Neural progenitor cell (in vitro differentiated cells): ENCODE measurements at regions not wholly inside any gene's neighbourhood (a gene's known extent, or its start where the extent isn't known, plus 50 kb on each side); places are given as distances from the start of the nearest gene placed in this dataset.

Experiments
- EZH2 ChIP-seq: fragments of 200-600 bp; sonication (generic); IDR thresholded peaks from 2 replicates; pipeline ENCODE4 v1.6.1; 2017; ENCODE audit warnings: antibody characterized with exemption, mild to moderate bottlenecking, moderate library complexity
- TF ChIP-seq, protein P1 (sequence below): fragments of 200-600 bp; sonication (generic); IDR thresholded peaks from 2 replicates; pipeline ENCODE4 v1.5.1; 2017; ENCODE audit warnings: antibody characterized with exemption, mild to moderate bottlenecking

DNA sequence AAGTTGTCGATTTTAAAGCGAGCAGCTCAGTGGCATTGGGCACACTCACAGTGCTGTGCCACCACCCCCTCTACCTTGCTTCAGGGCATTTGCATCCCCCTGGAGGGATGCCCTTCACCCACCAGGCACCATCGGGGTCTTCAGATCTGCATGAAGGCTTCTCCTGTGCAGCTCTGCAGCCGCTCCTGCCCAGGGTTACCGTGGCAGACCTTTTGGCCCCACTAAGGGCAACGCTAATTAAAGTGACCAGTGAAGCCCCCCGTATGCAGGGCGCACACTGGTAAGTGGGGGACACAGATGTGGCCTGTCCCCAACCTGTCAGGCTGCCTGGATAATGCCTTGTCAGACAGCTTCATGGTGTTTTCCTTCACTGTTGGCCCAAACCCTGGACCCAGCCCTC is 1117.7 kb downstream of the BRD1 start:
- TF ChIP-seq, protein P1, sequence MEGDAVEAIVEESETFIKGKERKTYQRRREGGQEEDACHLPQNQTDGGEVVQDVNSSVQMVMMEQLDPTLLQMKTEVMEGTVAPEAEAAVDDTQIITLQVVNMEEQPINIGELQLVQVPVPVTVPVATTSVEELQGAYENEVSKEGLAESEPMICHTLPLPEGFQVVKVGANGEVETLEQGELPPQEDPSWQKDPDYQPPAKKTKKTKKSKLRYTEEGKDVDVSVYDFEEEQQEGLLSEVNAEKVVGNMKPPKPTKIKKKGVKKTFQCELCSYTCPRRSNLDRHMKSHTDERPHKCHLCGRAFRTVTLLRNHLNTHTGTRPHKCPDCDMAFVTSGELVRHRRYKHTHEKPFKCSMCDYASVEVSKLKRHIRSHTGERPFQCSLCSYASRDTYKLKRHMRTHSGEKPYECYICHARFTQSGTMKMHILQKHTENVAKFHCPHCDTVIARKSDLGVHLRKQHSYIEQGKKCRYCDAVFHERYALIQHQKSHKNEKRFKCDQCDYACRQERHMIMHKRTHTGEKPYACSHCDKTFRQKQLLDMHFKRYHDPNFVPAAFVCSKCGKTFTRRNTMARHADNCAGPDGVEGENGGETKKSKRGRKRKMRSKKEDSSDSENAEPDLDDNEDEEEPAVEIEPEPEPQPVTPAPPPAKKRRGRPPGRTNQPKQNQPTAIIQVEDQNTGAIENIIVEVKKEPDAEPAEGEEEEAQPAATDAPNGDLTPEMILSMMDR: no peak
- no peak for TF ChIP-seq EZH2
